Psoas muscle (tissue), 7 donors: ENCODE measurements at regions not wholly inside any gene's neighbourhood (a gene's known extent, or its start where the extent isn't known, plus 50 kb on each side); places are given as distances from the start of the nearest gene placed in this dataset.

Experiments used
- ATAC-seq, 4 donors: fragments of 200-7000 bp; cut with Tn5 transposase; one replicate each; pipeline ENCODE4 v1.9.1; 2020; ENCODE audit warnings: moderate library complexity in 3 of 4, mild to moderate bottlenecking in 2 of 4
- DNase-seq, 2 donors: peaks; one replicate each; pipeline ENCODE4 v3.0.0-alpha.2; 2020
- H3K27ac ChIP-seq: fragments of 200-600 bp; one replicate; pipeline ENCODE4 v1.8.0; 2022
- H3K27me3 ChIP-seq, 3 donors: fragments of 200-600 bp in 1 of 3; one replicate each; pipeline versions ENCODE4 v1.6.1 to v1.8.0; 2013 to 2022; ENCODE audit warnings: low read length in 2 of 3, mild to moderate bottlenecking in 2 of 3, moderate library complexity in 1 of 3; ENCODE audit not compliant: insufficient read depth in 3 of 3
- H3K36me3 ChIP-seq, 2 donors: fragments of 200-600 bp in 1 of 2; one replicate each; pipeline versions ENCODE4 v1.6.1 to v1.8.0; 2013 to 2022; ENCODE audit warnings: low read depth in 1 of 2, mild to moderate bottlenecking in 1 of 2, moderate library complexity in 1 of 2; ENCODE audit not compliant: insufficient read depth in 1 of 2
- H3K4me1 ChIP-seq: fragments of 200-600 bp; one replicate; pipeline ENCODE4 v1.8.0; 2022
- H3K4me3 ChIP-seq: fragments of 200-600 bp; one replicate; pipeline ENCODE4 v1.8.0; 2022; ENCODE audit warnings: mild to moderate bottlenecking
- H3K9me3 ChIP-seq: fragments of 200-600 bp; one replicate; pipeline ENCODE4 v1.8.0; 2022
- CTCF ChIP-seq: fragments of 200-600 bp; IDR thresholded peaks from one replicate; pipeline ENCODE4 v1.8.0; 2022; ENCODE audit warnings: antibody characterized with exemption
- WGBS, 3 donors: extraction: QIAGEN DNeasy Blood & Tissue Kit; methylation state at CpG; one replicate each; pipeline versions ENCODE4 v1.1.6 to v1.1.7; 2013; 5-methylcytosine and 5-hydroxymethylcytosine counted together
- intact Hi-C, 2 donors: fragments of 100-400 bp; cut with DNase I; formaldehyde crosslinking; loops; one replicate each; pipeline versions ENCODE4 v1.11.0 to v1.14.2; 2022
- donor health status: healthy with polysubstance abuse.
- donor health status: DM: no; HTN: no; CAD: no; lungs with moderate emphysema.
- donor health status: Bipolar disorder and iron deficiency.
- donor health status: healthy.
- donor health status: DM: yes; HTN: yes; CAD: no.
- donor health status: DM: no; HTN: no; CAD: no.
- donor health status: DM: yes; HTN: yes; CAD: no.

GRCh38 chr9:87830446-87830845 is 52.2 kb upstream of the SPATA31E1 start:
- Histone ChIP-seq H3K36me3 (no peaks in the 10 kb centered on the region), H3K4me1 (no peaks in the 10 kb centered on the region), H3K27ac (no peak overlapping the region), H3K4me3 (no peak overlapping the region), H3K27me3 (peaks cover 0 to 3% (median 3%) of the 10 kb centered on the region in 3 donors), H3K9me3 (no peaks in the 10 kb centered on the region)
- 32 to 57% (median 42%) methylated on average over 3 of the region's 3 CpGs for WGBS, 3 donors
- ATAC-seq (no peak), DNase-seq (no peak)
- no peak for TF ChIP-seq CTCF
- intact Hi-C loops, result no loop called here

- H3K27me3 ChIP-seq, result peaks cover 0 to 3% (median 3%) of the 10 kb centered on the region in 3 donors
- 84 to 97% (median 86%) methylated on average over 1 of the region's 1 CpG for WGBS, 3 donors
Measured at GRCh38 chr9:87831159-87831558, 51.5 kb upstream of the SPATA31E1 start.

More at GRCh38 chr9:87831159-87831558, 51.5 kb upstream of the SPATA31E1 start:
- Histone ChIP-seq H3K9me3 (no peaks in the 10 kb centered on the region), H3K4me3 (no peak overlapping the region), H3K27ac (no peak overlapping the region), H3K36me3 (no peaks in the 10 kb centered on the region), H3K4me1 (no peaks in the 10 kb centered on the region)
- DNase-seq (no peak), ATAC-seq (no peak)
- TF ChIP-seq CTCF, result no peak
- intact Hi-C loops, result no loop called here
